ENCODE measurements at regions not wholly inside any gene's neighbourhood (a gene's known extent, or its start where the extent isn't known, plus 50 kb on each side); places are given as distances from the start of the nearest gene placed in this dataset.

GRCh38 chr5:158635565-158635964 is 464.2 kb downstream of the EBF1 start:
- TF ChIP-seq CTCF (IDR thresholded peaks at IDR 0.05; ENCODE audit: borderline replicate concordance, extremely low read depth, low read length, poor library complexity, severe bottlenecking) = no peak
- TF ChIP-seq EZH2 (IDR thresholded peaks at IDR 0.05; ENCODE audit: borderline replicate concordance, low read depth, low read length, severe bottlenecking) = no peak
